OCI-LY3 (cell line): ENCODE measurements at regions not wholly inside any gene's neighbourhood (a gene's known extent, or its start where the extent isn't known, plus 50 kb on each side); places are given as distances from the start of the nearest gene placed in this dataset.

Experiments
- CTCF ChIP-seq: fragments of 200-600, 300-600 bp; sonication (generic); IDR thresholded peaks from 2 replicates; pipeline ENCODE4 v1.5.1; 2014; ENCODE audit warnings: antibody characterized with exemption, low read length, low read depth
- EZH2phosphoT487 ChIP-seq: fragments of 200-600 bp; shearing (Covaris generic); IDR thresholded peaks from 2 replicates; pipeline ENCODE4 v1.6.1; 2018; ENCODE audit warnings: antibody characterized with exemption, mixed run types, low read depth

- TF ChIP-seq CTCF (no peak), EZH2phosphoT487 (no peak)
Measured at GRCh38 chr1:68317543-68317942, 85.2 kb upstream of the WLS start.
